Esophagus muscularis mucosa (tissue), 4 donors: ENCODE measurements at regions not wholly inside any gene's neighbourhood (a gene's known extent, or its start where the extent isn't known, plus 50 kb on each side); places are given as distances from the start of the nearest gene placed in this dataset.

ENCODE experiments used
- DNase-seq: peaks from one replicate; pipeline ENCODE4 v3.0.0-alpha.2; 2017; ENCODE audit errors: extremely low spot score
- H3K27ac ChIP-seq, 4 donors: fragments of 200-600 bp; sonication (generic); replicated peaks in 1 of 4; 1 replicate in 3 of 4; 2 replicates in 1 of 4; pipeline ENCODE4 v1.5.1; 2016 to 2019; ENCODE audit warnings: mild to moderate bottlenecking in 1 of 4
- H3K27me3 ChIP-seq, 4 donors: fragments of 200-600 bp; sonication (generic); one replicate each; pipeline versions ENCODE4 v1.5.1 to v1.6.0; 2016 to 2019
- H3K36me3 ChIP-seq, 4 donors: fragments of 200-600 bp; sonication (generic); one replicate each; pipeline ENCODE4 v1.5.1; 2016 to 2019
- H3K4me1 ChIP-seq, 4 donors: fragments of 200-600 bp; sonication (generic); one replicate each; pipeline ENCODE4 v1.5.1; 2016 to 2019
- H3K4me3 ChIP-seq, 4 donors: fragments of 200-600 bp; sonication (generic); 1 replicate in 2 of 4; 2 replicates in 2 of 4; pipeline ENCODE4 v1.5.1; 2016 to 2019; ENCODE audit warnings: mild to moderate bottlenecking in 4 of 4, moderate library complexity in 1 of 4
- H3K9me3 ChIP-seq, 4 donors: fragments of 200-600 bp; sonication (generic); 1 replicate in 3 of 4; 2 replicates in 1 of 4; pipeline ENCODE4 v1.5.1; 2016 to 2019
- EP300 ChIP-seq: sonication (generic); formaldehyde crosslinking; IDR thresholded peaks from one replicate; pipeline ENCODE4 v1.6.1; 2017; ENCODE audit warnings: antibody characterized with exemption
- POLR2A ChIP-seq: fragments of 450-650 bp; IDR thresholded peaks from one replicate; pipeline ENCODE4 v1.6.1; 2017; ENCODE audit warnings: antibody characterized with exemption, moderate library complexity, mild to moderate bottlenecking, low read depth
- POLR2AphosphoS5 ChIP-seq, 2 donors: sonication (generic); formaldehyde crosslinking; IDR thresholded peaks; one replicate each; pipeline ENCODE4 v1.6.1; 2017; ENCODE audit warnings: antibody characterized with exemption in 2 of 2
- WGBS: methylation state at CpG from one replicate; pipeline ENCODE4 v1.1.5; 2018; 5-methylcytosine and 5-hydroxymethylcytosine counted together
- intact Hi-C: fragments of 100-400 bp; cut with DNase I; formaldehyde crosslinking; loops from one replicate; pipeline ENCODE4 v1.15.1; 2023
- TF ChIP-seq, protein P1 (sequence below), 3 experiments: fragments of 200-600 bp in 2 of 3; fragments of 450-650 bp in 1 of 3; sonication (generic) in 2 of 3; IDR thresholded peaks; one replicate each; pipeline ENCODE4 v1.5.1; 2017 to 2019; ENCODE audit warnings: antibody characterized with exemption in 3 of 3, mild to moderate bottlenecking in 2 of 3, moderate library complexity in 1 of 3

DNA sequence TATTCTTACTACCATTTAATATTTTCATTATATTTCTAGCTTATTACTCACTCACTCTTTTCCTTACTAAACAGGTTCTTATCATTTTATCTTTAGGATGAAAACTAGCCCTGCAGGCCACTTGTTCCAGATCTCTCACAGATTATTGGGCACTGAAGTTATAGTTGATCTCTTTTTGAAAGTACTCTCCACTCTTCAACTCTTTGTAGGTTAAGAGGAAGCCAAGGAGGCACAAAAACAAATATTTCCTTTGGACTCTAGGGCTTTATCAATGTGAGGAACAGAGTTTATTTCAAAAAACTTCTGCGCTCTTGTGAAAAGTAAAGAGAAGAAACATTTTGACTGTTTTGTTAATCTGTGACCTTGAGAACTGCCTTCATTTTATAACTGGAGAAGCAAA is 96.0 kb upstream of the NPHP3 start:
- TF ChIP-seq, protein P1, sequence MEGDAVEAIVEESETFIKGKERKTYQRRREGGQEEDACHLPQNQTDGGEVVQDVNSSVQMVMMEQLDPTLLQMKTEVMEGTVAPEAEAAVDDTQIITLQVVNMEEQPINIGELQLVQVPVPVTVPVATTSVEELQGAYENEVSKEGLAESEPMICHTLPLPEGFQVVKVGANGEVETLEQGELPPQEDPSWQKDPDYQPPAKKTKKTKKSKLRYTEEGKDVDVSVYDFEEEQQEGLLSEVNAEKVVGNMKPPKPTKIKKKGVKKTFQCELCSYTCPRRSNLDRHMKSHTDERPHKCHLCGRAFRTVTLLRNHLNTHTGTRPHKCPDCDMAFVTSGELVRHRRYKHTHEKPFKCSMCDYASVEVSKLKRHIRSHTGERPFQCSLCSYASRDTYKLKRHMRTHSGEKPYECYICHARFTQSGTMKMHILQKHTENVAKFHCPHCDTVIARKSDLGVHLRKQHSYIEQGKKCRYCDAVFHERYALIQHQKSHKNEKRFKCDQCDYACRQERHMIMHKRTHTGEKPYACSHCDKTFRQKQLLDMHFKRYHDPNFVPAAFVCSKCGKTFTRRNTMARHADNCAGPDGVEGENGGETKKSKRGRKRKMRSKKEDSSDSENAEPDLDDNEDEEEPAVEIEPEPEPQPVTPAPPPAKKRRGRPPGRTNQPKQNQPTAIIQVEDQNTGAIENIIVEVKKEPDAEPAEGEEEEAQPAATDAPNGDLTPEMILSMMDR (IDR thresholded peaks at IDR 0.05) = no peak
- intact Hi-C loops = no loop called here
- 97% methylated on average over 1 of the region's 1 CpG for WGBS

DNA sequence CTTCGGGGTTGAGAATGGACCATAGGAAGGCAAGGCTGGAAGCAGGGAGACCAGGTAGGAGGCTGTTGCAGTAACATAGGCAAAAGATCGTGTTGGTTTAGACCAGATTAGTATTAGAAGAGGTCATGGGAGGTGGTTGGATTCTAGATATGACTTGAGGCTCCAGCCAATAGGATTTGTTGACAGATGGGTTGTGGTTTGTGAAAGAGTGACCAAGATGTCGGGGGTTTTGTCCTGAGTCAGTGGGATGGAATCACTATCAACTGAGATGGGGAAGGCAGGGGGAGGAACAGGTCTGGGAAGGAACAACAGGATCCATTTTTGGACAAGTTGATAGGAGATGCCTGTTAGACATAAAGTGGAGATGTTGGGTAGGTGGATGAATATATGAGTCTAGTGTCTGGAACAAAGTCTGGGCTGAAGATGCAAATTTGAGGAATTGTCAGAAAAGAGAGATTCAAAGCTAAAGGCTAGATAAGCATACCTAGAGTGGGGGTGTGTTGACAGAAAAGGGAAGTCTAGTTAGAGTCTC is 95.5 kb upstream of the NPHP3 start:
- Histone ChIP-seq H3K36me3 (no peaks in the 10 kb centered on the region), H3K9me3 (no peaks in the 10 kb centered on the region), H3K4me1 (no peaks in the 10 kb centered on the region), H3K27ac (no peak overlapping the region), H3K4me3 (no peak overlapping the region), H3K27me3 (no peaks in the 10 kb centered on the region)
- no peak for DNase-seq
- TF ChIP-seq, protein P1 (IDR thresholded peaks at IDR 0.05) = no peak
- TF ChIP-seq POLR2A (no peak), POLR2AphosphoS5 (IDR thresholded peaks at IDR 0.05) (no peak), EP300 (no peak)
- intact Hi-C loops = no loop called here
- WGBS = 86% methylated on average over 3 of the region's 3 CpGs

More for the DNA sequence above, 96.0 kb upstream of the NPHP3 start:
- DNase-seq = no peak
- H3K9me3 ChIP-seq = no peaks in the 10 kb centered on the region
- H3K4me3 ChIP-seq = no peak overlapping the region
- H3K36me3 ChIP-seq = no peaks in the 10 kb centered on the region
- H3K27me3 ChIP-seq = no peaks in the 10 kb centered on the region
- no peaks in the 10 kb centered on the region for H3K4me1 ChIP-seq
- H3K27ac ChIP-seq = no peak overlapping the region

DNA sequence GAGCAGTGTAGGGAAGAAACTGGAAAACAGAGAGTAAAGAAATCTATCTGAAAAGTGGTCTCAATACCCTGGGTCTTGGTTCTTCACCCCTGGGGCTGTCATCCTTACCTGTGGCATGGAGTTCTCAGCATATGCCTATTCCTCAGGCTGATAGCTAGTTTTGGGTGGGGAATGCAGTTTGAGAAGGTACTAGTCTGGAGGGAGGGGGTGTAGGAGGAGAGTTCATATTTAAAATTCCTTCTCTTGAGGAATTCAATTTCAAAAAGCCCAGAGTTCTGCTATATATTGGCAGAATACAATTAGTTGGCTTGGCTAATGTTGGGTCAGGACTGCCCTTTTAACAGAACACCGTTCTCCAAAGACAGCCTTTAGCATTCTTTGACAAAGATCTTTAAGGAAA is 82.9 kb upstream of the NPHP3 start:
- H3K27me3 ChIP-seq = no peaks in the 10 kb centered on the region
- 82% methylated on average over 1 of the region's 1 CpG for WGBS
- no peaks in the 10 kb centered on the region for H3K9me3 ChIP-seq
- no peak for TF ChIP-seq POLR2AphosphoS5 (IDR thresholded peaks at IDR 0.05)
- TF ChIP-seq POLR2A = no peak
- TF ChIP-seq, protein P1 (IDR thresholded peaks at IDR 0.05) = no peak
- intact Hi-C loops = no loop called here
- peaks cover 0 to 22% (median 16%) of the 10 kb centered on the region in 4 donors for H3K4me1 ChIP-seq
- no peak overlapping the region for H3K4me3 ChIP-seq
- H3K27ac ChIP-seq = peak overlapping the region in 2 of 4 donors; percentile 45
- H3K36me3 ChIP-seq = no peaks in the 10 kb centered on the region
- no peak for DNase-seq

DNA sequence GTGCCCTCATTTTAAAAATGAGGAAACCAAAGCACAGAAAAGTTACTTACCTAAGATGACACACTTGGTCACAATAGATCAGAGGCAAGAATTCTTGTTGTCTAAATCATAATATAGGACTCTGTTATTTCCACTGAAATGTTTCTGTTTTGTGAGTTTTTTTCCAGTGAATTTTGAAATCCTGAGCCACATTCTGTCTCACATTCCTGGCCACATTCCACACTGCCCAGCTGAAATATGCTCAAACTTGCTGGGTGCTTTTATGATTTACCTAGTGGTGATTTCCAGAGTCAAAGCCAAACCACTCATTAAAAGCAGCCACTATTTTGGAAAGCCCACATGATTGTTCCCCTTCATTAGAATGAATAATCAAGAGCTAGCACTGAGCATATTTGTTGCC is 82.3 kb upstream of the NPHP3 start:
- peak overlapping the region in 2 of 4 donors; percentile 45 for H3K27ac ChIP-seq
- TF ChIP-seq POLR2AphosphoS5 (IDR thresholded peaks at IDR 0.05) (no peak), EP300 (no peak), POLR2A (no peak)
- TF ChIP-seq, protein P1 (IDR thresholded peaks at IDR 0.05) = no peak
- H3K4me3 ChIP-seq = no peak overlapping the region
- H3K9me3 ChIP-seq = no peaks in the 10 kb centered on the region
- no peak for DNase-seq
- intact Hi-C loops = no loop called here
- H3K4me1 ChIP-seq = peaks cover 0 to 22% (median 16%) of the 10 kb centered on the region in 4 donors
- H3K36me3 ChIP-seq = no peaks in the 10 kb centered on the region
- no peaks in the 10 kb centered on the region for H3K27me3 ChIP-seq

DNA sequence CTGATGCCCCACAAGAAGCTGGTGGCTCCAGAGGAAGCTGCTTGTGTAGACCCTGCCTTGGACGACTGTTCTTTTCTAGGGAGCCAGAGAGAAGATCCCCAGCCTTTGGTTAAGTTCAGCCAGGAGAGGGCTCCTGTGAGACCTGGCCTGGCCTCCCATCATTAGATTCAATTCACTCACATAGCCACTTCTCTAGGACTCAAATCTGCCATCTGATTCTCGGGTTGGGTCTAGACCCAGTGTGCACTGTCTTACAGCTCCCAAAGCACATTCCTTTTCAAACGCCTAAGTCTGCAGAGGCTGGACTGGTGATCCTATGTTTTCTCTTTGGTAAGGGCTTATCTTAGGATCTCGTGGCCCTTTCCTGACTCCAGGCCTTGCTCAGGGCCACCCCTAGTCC is 81.7 kb upstream of the NPHP3 start:
- Histone ChIP-seq H3K4me3 (no peak overlapping the region), H3K36me3 (no peaks in the 10 kb centered on the region), H3K27ac (peak overlapping the region in 2 of 4 donors; percentile 45), H3K9me3 (no peaks in the 10 kb centered on the region), H3K4me1 (peaks cover 0 to 22% (median 16%) of the 10 kb centered on the region in 4 donors), H3K27me3 (no peaks in the 10 kb centered on the region)
- DNase-seq = no peak
- TF ChIP-seq EP300 (no peak), POLR2AphosphoS5 (IDR thresholded peaks at IDR 0.05) (no peak), POLR2A (no peak)
- TF ChIP-seq, protein P1 (IDR thresholded peaks at IDR 0.05) = no peak
- intact Hi-C loops = no loop called here
- 71% methylated on average over 4 of the region's 4 CpGs for WGBS
